ENCODE measurements at regions not wholly inside any gene's neighbourhood (a gene's known extent, or its start where the extent isn't known, plus 50 kb on each side); places are given as distances from the start of the nearest gene placed in this dataset.

DNA sequence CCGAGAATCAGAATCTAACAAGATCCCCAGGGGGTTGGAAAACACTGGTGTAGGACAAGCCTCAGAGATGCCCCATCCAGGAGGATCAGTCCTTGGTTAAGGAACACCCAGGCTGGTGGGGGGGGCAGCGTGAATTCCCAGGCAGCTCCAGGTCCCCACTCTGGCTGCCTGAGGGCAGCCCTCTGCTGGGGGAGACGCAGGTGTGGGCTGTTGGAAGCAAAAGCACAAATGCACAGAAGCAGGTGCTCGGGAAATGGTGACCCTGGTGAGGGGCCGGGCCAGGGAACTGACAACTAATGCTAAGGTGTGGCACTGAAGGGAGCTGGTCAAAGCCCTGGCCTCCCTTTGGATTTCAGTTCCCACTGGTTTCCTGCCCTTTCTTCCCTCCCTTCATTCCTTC, 140.8 kb upstream of the CDH5 start:
- no peaks in the 10 kb centered on the region for H3K9me3 ChIP-seq (ENCODE audit: control insufficient read depth, insufficient read depth, low read length)
- no peak overlapping the region for H3K27ac ChIP-seq (ENCODE audit: low read length)
- H3K36me3 ChIP-seq (ENCODE audit: control insufficient read depth, insufficient read depth, low read length): no peaks in the 10 kb centered on the region
- H3K4me1 ChIP-seq (ENCODE audit: control insufficient read depth, insufficient read depth, low read length): no peaks in the 10 kb centered on the region; the same call in 1 of the 2 replicates
- H3K27me3 ChIP-seq (ENCODE audit: control insufficient read depth, insufficient read depth, low read length): no peaks in the 10 kb centered on the region
- no peak overlapping the region for H3K4me3 ChIP-seq (ENCODE audit: low read length)
- no peak for DNase-seq (ENCODE audit: low read depth, low spot score)
- no CpG with 5 or more reads among the region's 5 CpGs for WGBS (ENCODE audit: insufficient coverage, insufficient read length)

- DNase-seq (ENCODE audit: low read depth, low spot score): no peak
Observed at GRCh38 chr16:66224626-66225025, 141.9 kb upstream of the CDH5 start.

GRCh38 chr16:66224186-66224585, 142.3 kb upstream of the CDH5 start:
- Histone ChIP-seq H3K27me3 (ENCODE audit: control insufficient read depth, insufficient read depth, low read length) (no peaks in the 10 kb centered on the region), H3K9me3 (ENCODE audit: control insufficient read depth, insufficient read depth, low read length) (no peaks in the 10 kb centered on the region), H3K4me1 (ENCODE audit: control insufficient read depth, insufficient read depth, low read length) (no peaks in the 10 kb centered on the region; the same call in 1 of the 2 replicates), H3K27ac (ENCODE audit: low read length) (no peak overlapping the region), H3K36me3 (ENCODE audit: control insufficient read depth, insufficient read depth, low read length) (no peaks in the 10 kb centered on the region), H3K4me3 (ENCODE audit: low read length) (no peak overlapping the region)
- no CpG with 5 or more reads among the region's 2 CpGs for WGBS (ENCODE audit: insufficient coverage, insufficient read length)
- no peak for DNase-seq (ENCODE audit: low read depth, low spot score)

More at GRCh38 chr16:66224626-66225025, 141.9 kb upstream of the CDH5 start:
- no peak overlapping the region for H3K27ac ChIP-seq (ENCODE audit: low read length)
- WGBS (ENCODE audit: insufficient coverage, insufficient read length): no CpG with 5 or more reads among the region's 8 CpGs
- no peaks in the 10 kb centered on the region for H3K9me3 ChIP-seq (ENCODE audit: control insufficient read depth, insufficient read depth, low read length)
- H3K4me3 ChIP-seq (ENCODE audit: low read length): no peak overlapping the region
- H3K36me3 ChIP-seq (ENCODE audit: control insufficient read depth, insufficient read depth, low read length): no peaks in the 10 kb centered on the region
- no peaks in the 10 kb centered on the region for H3K27me3 ChIP-seq (ENCODE audit: control insufficient read depth, insufficient read depth, low read length)
- H3K4me1 ChIP-seq (ENCODE audit: control insufficient read depth, insufficient read depth, low read length): no peaks in the 10 kb centered on the region; the same call in 1 of the 2 replicates

DNA sequence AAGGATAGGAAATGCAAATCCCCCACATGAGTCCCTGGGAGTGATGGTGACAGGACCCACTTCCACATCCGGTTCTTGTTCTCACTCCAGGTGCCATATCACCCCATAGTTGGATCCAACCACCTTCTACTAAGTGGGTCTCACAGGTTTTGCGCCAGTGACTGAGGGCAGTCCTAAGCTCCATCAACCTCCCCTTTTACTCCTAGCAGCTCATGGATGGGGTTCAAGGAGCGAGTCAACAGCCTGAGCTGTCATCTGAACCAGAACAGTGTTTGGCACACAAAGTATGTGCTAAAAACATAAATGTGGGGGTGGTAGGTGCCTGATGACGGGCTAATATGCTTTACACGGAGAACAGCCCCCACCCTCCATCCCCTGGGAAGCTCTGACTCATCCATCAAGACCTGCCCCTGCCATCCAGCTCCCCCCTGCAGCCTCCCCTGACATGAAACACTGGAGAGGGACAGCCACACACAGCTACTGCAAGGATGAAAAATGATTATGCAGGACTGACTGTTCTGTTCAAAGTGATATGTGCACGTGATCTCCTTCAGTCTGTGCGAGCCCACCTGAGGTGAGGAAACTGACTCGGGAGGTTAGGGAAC, 143.2 kb upstream of the CDH5 start:
- Histone ChIP-seq H3K4me1 (ENCODE audit: control insufficient read depth, insufficient read depth, low read length) (no peaks in the 10 kb centered on the region; the same call in 1 of the 2 replicates), H3K36me3 (ENCODE audit: control insufficient read depth, insufficient read depth, low read length) (no peaks in the 10 kb centered on the region), H3K27me3 (ENCODE audit: control insufficient read depth, insufficient read depth, low read length) (no peaks in the 10 kb centered on the region), H3K9me3 (ENCODE audit: control insufficient read depth, insufficient read depth, low read length) (no peaks in the 10 kb centered on the region), H3K4me3 (ENCODE audit: low read length) (no peak overlapping the region), H3K27ac (ENCODE audit: low read length) (no peak overlapping the region)
- no CpG with 5 or more reads among the region's 8 CpGs for WGBS (ENCODE audit: insufficient coverage, insufficient read length)
- no peak for DNase-seq (ENCODE audit: low read depth, low spot score)

DNA sequence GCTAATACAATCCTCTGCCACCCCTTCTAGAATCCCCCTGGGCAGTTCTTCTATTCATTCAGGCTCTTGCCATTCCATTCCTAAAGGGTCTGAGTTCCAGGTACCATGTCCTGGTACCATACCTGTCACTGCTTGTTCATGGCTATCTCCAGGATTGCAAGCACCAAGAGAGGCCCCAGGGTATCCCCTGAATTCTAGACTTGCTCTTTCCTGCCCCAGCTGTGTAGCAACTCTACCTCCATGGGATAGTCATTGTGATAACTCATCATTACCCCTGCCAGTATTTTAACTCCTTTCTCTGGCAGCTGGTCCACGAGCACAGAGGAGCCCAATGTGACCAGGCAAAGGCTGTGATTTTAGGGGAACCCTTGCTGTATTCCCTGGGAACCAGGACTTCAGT, 143.7 kb upstream of the CDH5 start:
- Histone ChIP-seq H3K4me3 (ENCODE audit: low read length) (no peak overlapping the region), H3K27ac (ENCODE audit: low read length) (no peak overlapping the region), H3K9me3 (ENCODE audit: control insufficient read depth, insufficient read depth, low read length) (no peaks in the 10 kb centered on the region), H3K4me1 (ENCODE audit: control insufficient read depth, insufficient read depth, low read length) (no peaks in the 10 kb centered on the region), H3K27me3 (ENCODE audit: control insufficient read depth, insufficient read depth, low read length) (no peaks in the 10 kb centered on the region), H3K36me3 (ENCODE audit: control insufficient read depth, insufficient read depth, low read length) (no peaks in the 10 kb centered on the region)
- DNase-seq (ENCODE audit: low read depth, low spot score): no peak
- no CpG with 5 or more reads among the region's 1 CpG for WGBS (ENCODE audit: insufficient coverage, insufficient read length)

- H3K9me3 ChIP-seq (ENCODE audit: control insufficient read depth, insufficient read depth, low read length): no peaks in the 10 kb centered on the region
- no CpG with 5 or more reads among the region's 6 CpGs for whole genome bisulfite sequencing (ENCODE audit: insufficient coverage, insufficient read length)
- H3K27ac ChIP-seq (ENCODE audit: low read length): no peak overlapping the region
- H3K36me3 ChIP-seq (ENCODE audit: control insufficient read depth, insufficient read depth, low read length): no peaks in the 10 kb centered on the region
- no peak overlapping the region for H3K4me3 ChIP-seq (ENCODE audit: low read length)
- no peak for DNase-seq (ENCODE audit: low read depth, low spot score)
- H3K4me1 ChIP-seq (ENCODE audit: control insufficient read depth, insufficient read depth, low read length): no peaks in the 10 kb centered on the region
- H3K27me3 ChIP-seq (ENCODE audit: control insufficient read depth, insufficient read depth, low read length): no peaks in the 10 kb centered on the region
Observed at GRCh38 chr16:66220702-66221101, 145.8 kb upstream of the CDH5 start.

- no peaks in the 10 kb centered on the region for H3K4me1 ChIP-seq (ENCODE audit: control insufficient read depth, insufficient read depth, low read length)
- no peak for DNase-seq (ENCODE audit: low read depth, low spot score)
- H3K4me3 ChIP-seq (ENCODE audit: low read length): no peak overlapping the region
- no peaks in the 10 kb centered on the region for H3K27me3 ChIP-seq (ENCODE audit: control insufficient read depth, insufficient read depth, low read length)
- H3K36me3 ChIP-seq (ENCODE audit: control insufficient read depth, insufficient read depth, low read length): no peaks in the 10 kb centered on the region
- H3K9me3 ChIP-seq (ENCODE audit: control insufficient read depth, insufficient read depth, low read length): no peaks in the 10 kb centered on the region
- H3K27ac ChIP-seq (ENCODE audit: low read length): no peak overlapping the region
Observed at GRCh38 chr16:66219491-66219890, 147.0 kb upstream of the CDH5 start.

- Histone ChIP-seq H3K27me3 (ENCODE audit: control insufficient read depth, insufficient read depth, low read length) (no peaks in the 10 kb centered on the region), H3K4me3 (ENCODE audit: low read length) (no peak overlapping the region), H3K4me1 (ENCODE audit: control insufficient read depth, insufficient read depth, low read length) (no peaks in the 10 kb centered on the region), H3K27ac (ENCODE audit: low read length) (no peak overlapping the region), H3K36me3 (ENCODE audit: control insufficient read depth, insufficient read depth, low read length) (no peaks in the 10 kb centered on the region), H3K9me3 (ENCODE audit: control insufficient read depth, insufficient read depth, low read length) (no peaks in the 10 kb centered on the region)
- no CpG with 5 or more reads among the region's 6 CpGs for WGBS (ENCODE audit: insufficient coverage, insufficient read length)
- DNase-seq (ENCODE audit: low read depth, low spot score): no peak
Observed at GRCh38 chr16:66212428-66212827, 154.1 kb upstream of the CDH5 start.

DNA sequence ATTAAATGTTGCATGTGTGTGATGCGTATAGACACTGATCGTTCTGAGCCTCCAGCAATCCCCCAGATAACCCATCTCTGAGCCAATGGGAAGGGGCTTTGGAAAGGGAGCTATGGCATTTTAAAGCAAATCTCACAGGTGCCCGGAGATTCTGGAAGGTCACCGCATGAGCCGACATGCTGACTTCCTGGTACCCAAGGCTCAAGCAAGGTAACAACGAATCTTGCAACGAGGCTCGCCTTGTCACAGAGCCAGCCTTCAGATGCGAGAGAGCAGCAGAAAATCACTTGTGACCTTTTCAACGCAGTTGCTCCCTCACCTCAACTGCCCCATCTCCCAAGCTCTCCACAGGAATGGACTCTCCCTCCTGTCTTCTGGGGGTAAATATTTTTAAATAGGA, 154.8 kb upstream of the CDH5 start:
- Histone ChIP-seq H3K9me3 (ENCODE audit: control insufficient read depth, insufficient read depth, low read length) (no peaks in the 10 kb centered on the region), H3K36me3 (ENCODE audit: control insufficient read depth, insufficient read depth, low read length) (no peaks in the 10 kb centered on the region), H3K27ac (ENCODE audit: low read length) (no peak overlapping the region), H3K4me3 (ENCODE audit: low read length) (no peak overlapping the region), H3K27me3 (ENCODE audit: control insufficient read depth, insufficient read depth, low read length) (no peaks in the 10 kb centered on the region), H3K4me1 (ENCODE audit: control insufficient read depth, insufficient read depth, low read length) (no peaks in the 10 kb centered on the region)
- no peak for DNase-seq (ENCODE audit: low read depth, low spot score)
- WGBS (ENCODE audit: insufficient coverage, insufficient read length): no CpG with 5 or more reads among the region's 10 CpGs

GRCh38 chr16:66207883-66208265, 158.6 kb upstream of the CDH5 start:
- H3K27ac ChIP-seq (ENCODE audit: low read length): no peak overlapping the region
- no CpG with 5 or more reads among the region's 5 CpGs for WGBS (ENCODE audit: insufficient coverage, insufficient read length)
- no peak for DNase-seq (ENCODE audit: low read depth, low spot score)
- H3K36me3 ChIP-seq (ENCODE audit: control insufficient read depth, insufficient read depth, low read length): no peaks in the 10 kb centered on the region
- H3K4me3 ChIP-seq (ENCODE audit: low read length): no peak overlapping the region
- H3K27me3 ChIP-seq (ENCODE audit: control insufficient read depth, insufficient read depth, low read length): no peaks in the 10 kb centered on the region
- H3K9me3 ChIP-seq (ENCODE audit: control insufficient read depth, insufficient read depth, low read length): no peaks in the 10 kb centered on the region
- H3K4me1 ChIP-seq (ENCODE audit: control insufficient read depth, insufficient read depth, low read length): peaks cover 1% of the 10 kb centered on the region; the same call in 1 of the 2 replicates

- H3K4me1 ChIP-seq (ENCODE audit: control insufficient read depth, insufficient read depth, low read length): peaks cover 1% of the 10 kb centered on the region; the same call in 1 of the 2 replicates
- H3K27me3 ChIP-seq (ENCODE audit: control insufficient read depth, insufficient read depth, low read length): no peaks in the 10 kb centered on the region
- H3K36me3 ChIP-seq (ENCODE audit: control insufficient read depth, insufficient read depth, low read length): no peaks in the 10 kb centered on the region
- H3K27ac ChIP-seq (ENCODE audit: low read length): no peak overlapping the region
- no CpG with 5 or more reads among the region's 11 CpGs for WGBS (ENCODE audit: insufficient coverage, insufficient read length)
- no peak overlapping the region for H3K4me3 ChIP-seq (ENCODE audit: low read length)
- no peak for DNase-seq (ENCODE audit: low read depth, low spot score)
- H3K9me3 ChIP-seq (ENCODE audit: control insufficient read depth, insufficient read depth, low read length): no peaks in the 10 kb centered on the region
Observed at GRCh38 chr16:66207139-66207882, 159.2 kb upstream of the CDH5 start.
